ENCODE measurements at regions not wholly inside any gene's neighbourhood (a gene's known extent, or its start where the extent isn't known, plus 50 kb on each side); places are given as distances from the start of the nearest gene placed in this dataset.

GRCh38 chrX:44735498-44735897 lies 108.3 kb upstream of the DUSP21 start:
- Histone ChIP-seq H3K27me3 (ENCODE audit: control insufficient read depth in 2 of 2, insufficient read depth in 2 of 2, low read length in 2 of 2) (peaks cover 0 to 2% of the 10 kb centered on the region in 2 donors), H3K9ac (ENCODE audit: insufficient read depth, low read length, poor library complexity, severe bottlenecking) (no peak overlapping the region)
- intact Hi-C loops (cut with micrococcal nuclease): no loop called here

GRCh38 chrX:44733931-44734330 lies 109.9 kb upstream of the DUSP21 start:
- H3K27me3 ChIP-seq (ENCODE audit: control insufficient read depth in 2 of 2, insufficient read depth in 2 of 2, low read length in 2 of 2): peaks cover 0 to 2% of the 10 kb centered on the region in 2 donors
- no peak overlapping the region for H2AFZ ChIP-seq (ENCODE audit: insufficient read depth, low read depth, low read length, poor library complexity, severe bottlenecking)
- Mint-ChIP-seq H3K4me1 (peaks cover 1% of the 10 kb centered on the region), H3K27ac (no peak overlapping the region), H3K27me3 (ENCODE audit: low read depth in 3 of 3) (peaks cover 0 to 3% (median 3%) of the 10 kb centered on the region in 3 donors), H3K9me3 (peaks cover 0 to 7% (median under 1%) of the 10 kb centered on the region in 7 donors), H3K36me3 (no peaks in the 10 kb centered on the region), H3K4me3 (no peak overlapping the region)
- TF ChIP-seq CTCF (IDR thresholded peaks at IDR 0.05): no peak
- H3K4me3 ChIP-seq (replicated peaks in 1 of 3; ENCODE audit: low read depth in 2 of 3, low read length in 3 of 3): no peak overlapping the region
- no peak overlapping the region for H3K27ac ChIP-seq (ENCODE audit: low read depth in 1 of 2, low read length in 2 of 2)
- DNase-seq: no peak
- H3K36me3 ChIP-seq (replicated peaks in 1 of 2; ENCODE audit: control insufficient read depth in 1 of 2, insufficient read depth in 2 of 2, low read length in 2 of 2): no peaks in the 10 kb centered on the region
- intact Hi-C loops (cut with micrococcal nuclease): no loop called here
- H3K4me1 ChIP-seq (ENCODE audit: control insufficient read depth in 1 of 2, insufficient read depth in 2 of 2, low read length in 2 of 2): no peaks in the 10 kb centered on the region
- no peak overlapping the region for H3K4me2 ChIP-seq (replicated peaks; ENCODE audit: extremely low read depth, low read length, poor library complexity, severe bottlenecking)
- no peaks in the 10 kb centered on the region for H3K9me3 ChIP-seq (replicated peaks in 1 of 2; ENCODE audit: control insufficient read depth in 1 of 2, insufficient read depth in 1 of 2, low read length in 2 of 2)
- H3K79me2 ChIP-seq (ENCODE audit: insufficient read depth, low read length): no peaks in the 10 kb centered on the region
- no peak overlapping the region for H3K9ac ChIP-seq (ENCODE audit: insufficient read depth, low read length, poor library complexity, severe bottlenecking)
- no peaks in the 10 kb centered on the region for H4K20me1 ChIP-seq (ENCODE audit: insufficient read depth, low read length)

More at GRCh38 chrX:44735498-44735897, 108.3 kb upstream of the DUSP21 start:
- H3K36me3 Mint-ChIP-seq: no peaks in the 10 kb centered on the region
- no peak for TF ChIP-seq CTCF (IDR thresholded peaks at IDR 0.05)
- H3K4me1 Mint-ChIP-seq: no peaks in the 10 kb centered on the region
- H3K4me1 ChIP-seq (ENCODE audit: control insufficient read depth in 1 of 2, insufficient read depth in 2 of 2, low read length in 2 of 2): no peaks in the 10 kb centered on the region
- no peaks in the 10 kb centered on the region for H3K36me3 ChIP-seq (replicated peaks in 1 of 2; ENCODE audit: control insufficient read depth in 1 of 2, insufficient read depth in 2 of 2, low read length in 2 of 2)
- H4K20me1 ChIP-seq (ENCODE audit: insufficient read depth, low read length): no peaks in the 10 kb centered on the region
- DNase-seq: no peak
- H3K9me3 Mint-ChIP-seq: peaks cover 0 to 8% (median 4%) of the 10 kb centered on the region in 7 donors
- H3K4me3 Mint-ChIP-seq: no peak overlapping the region
- no peaks in the 10 kb centered on the region for H3K79me2 ChIP-seq (ENCODE audit: insufficient read depth, low read length)
- peaks cover 0 to 3% (median 3%) of the 10 kb centered on the region in 3 donors for H3K27me3 Mint-ChIP-seq (ENCODE audit: low read depth in 3 of 3)
- H3K27ac ChIP-seq (ENCODE audit: low read depth in 1 of 2, low read length in 2 of 2): no peak overlapping the region
- no peak overlapping the region for H3K4me2 ChIP-seq (replicated peaks; ENCODE audit: extremely low read depth, low read length, poor library complexity, severe bottlenecking)
- no peak overlapping the region for H3K27ac Mint-ChIP-seq
- no peak overlapping the region for H2AFZ ChIP-seq (ENCODE audit: insufficient read depth, low read depth, low read length, poor library complexity, severe bottlenecking)
- WGBS (ENCODE audit: insufficient coverage): no CpG with 5 or more reads among the region's 2 CpGs
- H3K4me3 ChIP-seq (replicated peaks in 1 of 3; ENCODE audit: low read depth in 2 of 3, low read length in 3 of 3): no peak overlapping the region
- H3K9me3 ChIP-seq (replicated peaks in 1 of 2; ENCODE audit: control insufficient read depth in 1 of 2, insufficient read depth in 1 of 2, low read length in 2 of 2): no peaks in the 10 kb centered on the region
